GM21381 (cell line): ENCODE measurements at regions not wholly inside any gene's neighbourhood (a gene's known extent, or its start where the extent isn't known, plus 50 kb on each side); places are given as distances from the start of the nearest gene placed in this dataset.

Source experiments
- ATAC-seq: cut with Tn5 transposase; IDR thresholded peaks from one replicate; pipeline ENCODE4 v1.9.1; 2021; ENCODE audit warnings: mild to moderate bottlenecking, moderate library complexity; ENCODE audit not compliant: unreplicated experiment

GRCh38 chr17:73878923-73879322 is 234.7 kb upstream of the SDK2 start:
- ATAC-seq = no peak

GRCh38 chr17:73879987-73880386 is 235.7 kb upstream of the SDK2 start:
- ATAC-seq = no peak

- no peak for ATAC-seq
Observed at GRCh38 chr17:73882590-73882989, 238.3 kb upstream of the SDK2 start.

DNA sequence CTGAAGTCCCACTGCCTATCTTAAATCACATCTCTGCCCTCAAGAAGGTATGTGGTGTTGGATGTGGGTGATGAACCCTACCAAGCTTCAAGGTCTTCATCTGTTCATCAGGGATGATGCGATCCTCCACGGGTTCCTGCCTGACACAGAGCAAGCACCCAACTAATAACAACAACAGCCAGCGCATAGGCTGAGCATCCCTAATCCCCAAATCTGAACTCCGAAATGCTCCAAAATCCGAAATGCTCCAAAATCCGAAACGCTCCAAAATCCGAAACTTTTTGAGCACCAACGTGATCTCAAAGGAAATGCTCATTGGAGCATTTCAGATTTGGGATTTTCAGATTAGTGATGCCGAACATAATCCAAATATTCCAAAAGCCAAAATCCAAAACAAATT is 238.9 kb upstream of the SDK2 start:
- no peak for ATAC-seq

- no peak for ATAC-seq
Observed at GRCh38 chr17:73887739-73888138, 243.5 kb upstream of the SDK2 start.

- no peak for ATAC-seq
Observed at GRCh38 chr17:73888862-73889261, 244.6 kb upstream of the SDK2 start.

- no peak for ATAC-seq
Observed at GRCh38 chr17:73889439-73889838, 245.2 kb upstream of the SDK2 start.

DNA sequence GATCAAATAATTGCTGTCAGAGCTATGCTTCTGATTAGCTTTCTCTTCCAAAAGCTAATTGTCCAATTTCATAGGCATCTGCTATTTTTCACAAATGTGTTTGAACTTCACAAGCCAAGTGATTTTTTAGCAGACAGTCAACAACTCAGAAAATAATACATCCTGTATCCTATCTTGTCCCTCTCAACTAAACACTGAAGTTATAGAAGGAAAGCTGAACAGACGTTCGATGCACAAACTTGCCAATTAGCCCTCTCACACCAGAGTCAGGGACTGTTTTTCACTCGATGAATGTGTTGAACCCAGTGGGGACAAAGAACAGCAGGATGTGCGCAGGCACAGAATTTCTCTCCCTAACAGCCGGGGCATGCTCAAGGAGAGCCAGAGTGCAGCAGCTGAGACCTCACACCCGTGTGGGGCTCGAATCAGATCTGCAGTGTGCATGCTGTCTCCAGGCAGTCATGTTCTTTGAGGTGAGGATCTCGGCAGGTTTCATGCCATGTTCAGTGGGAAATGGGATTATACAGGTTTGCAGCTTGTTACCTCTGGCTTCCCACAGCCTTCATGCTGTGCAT is 246.7 kb upstream of the SDK2 start:
- ATAC-seq = no peak

GRCh38 chr17:73895157-73895556 is 250.9 kb upstream of the SDK2 start:
- no peak for ATAC-seq

DNA sequence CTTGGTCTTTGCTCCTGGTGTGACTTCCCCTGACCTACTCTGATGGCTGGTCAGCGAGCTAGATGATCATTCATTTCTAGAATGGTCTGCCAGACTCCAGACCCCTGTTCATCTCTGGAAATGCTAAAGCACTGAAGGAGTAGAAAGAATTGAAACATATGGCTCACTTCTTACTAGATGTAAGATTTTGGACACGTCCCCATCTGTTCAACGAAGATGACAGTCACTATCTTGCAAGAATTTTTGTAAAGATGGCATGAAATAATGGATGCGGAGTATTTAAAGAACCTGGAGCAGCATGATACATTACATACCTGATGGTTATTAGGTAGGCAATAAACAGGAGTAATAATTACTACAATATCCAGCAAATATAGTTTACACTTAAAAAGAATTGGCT is 252.7 kb upstream of the SDK2 start:
- no peak for ATAC-seq

DNA sequence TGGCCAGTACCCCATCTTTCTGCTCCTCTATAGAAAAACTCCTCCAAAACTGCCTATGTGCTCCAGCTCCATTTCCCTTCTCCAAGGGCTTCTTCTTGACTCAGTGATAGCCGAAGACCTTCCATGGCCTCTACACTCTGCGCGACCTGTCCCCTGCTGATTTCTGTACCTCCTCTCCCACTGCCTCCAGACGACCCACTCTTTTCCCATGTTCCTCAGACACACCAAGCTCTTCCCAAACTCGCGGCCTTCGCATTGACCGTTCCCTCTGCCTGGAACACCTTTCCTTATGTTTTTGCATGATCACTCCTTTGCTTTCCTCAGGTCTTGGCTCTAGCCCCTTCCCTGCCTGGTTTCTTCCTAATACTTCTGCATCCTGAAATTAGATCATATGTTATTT is 255.6 kb upstream of the SDK2 start:
- no peak for ATAC-seq

DNA sequence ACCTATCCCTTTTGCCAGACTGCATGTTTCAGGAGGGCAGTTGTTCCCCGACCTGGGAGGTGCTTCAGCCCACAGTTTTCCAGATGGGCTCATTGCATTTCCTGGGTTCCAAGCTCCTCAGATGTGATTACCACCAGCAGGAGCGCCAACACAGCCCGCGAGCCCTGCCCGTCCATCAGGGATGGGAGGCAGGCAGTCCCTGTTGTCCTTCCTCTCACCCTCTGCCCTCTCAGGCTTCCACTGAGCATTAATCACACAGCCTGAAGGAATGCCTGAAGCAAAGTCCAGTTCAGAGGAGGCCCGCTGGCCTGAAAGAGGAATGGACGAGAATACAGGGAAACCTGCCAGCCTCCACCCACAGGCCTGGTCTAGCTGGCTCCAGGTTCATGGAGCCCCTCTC is 256.3 kb upstream of the SDK2 start:
- no peak for ATAC-seq

DNA sequence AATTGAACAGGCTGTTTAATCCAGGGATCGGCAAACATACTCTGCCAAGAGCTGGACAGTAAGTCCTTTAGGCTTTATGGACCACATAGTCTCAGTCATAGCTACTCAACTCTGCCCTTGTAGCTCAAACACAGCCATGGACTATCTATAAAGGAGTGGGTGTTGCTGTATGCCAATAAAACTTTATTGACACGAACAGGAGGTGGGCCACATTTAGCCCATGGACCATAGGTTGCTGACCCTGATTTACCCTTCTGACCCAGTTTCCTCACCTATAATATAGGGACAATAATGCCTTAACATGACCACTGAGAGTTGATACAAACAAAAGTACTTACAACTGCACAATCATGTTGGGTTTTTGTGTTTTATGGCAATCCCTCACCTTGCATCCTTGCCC is 257.0 kb upstream of the SDK2 start:
- ATAC-seq = no peak

- ATAC-seq = no peak
Observed at GRCh38 chr17:73901661-73902415, 257.6 kb upstream of the SDK2 start.

DNA sequence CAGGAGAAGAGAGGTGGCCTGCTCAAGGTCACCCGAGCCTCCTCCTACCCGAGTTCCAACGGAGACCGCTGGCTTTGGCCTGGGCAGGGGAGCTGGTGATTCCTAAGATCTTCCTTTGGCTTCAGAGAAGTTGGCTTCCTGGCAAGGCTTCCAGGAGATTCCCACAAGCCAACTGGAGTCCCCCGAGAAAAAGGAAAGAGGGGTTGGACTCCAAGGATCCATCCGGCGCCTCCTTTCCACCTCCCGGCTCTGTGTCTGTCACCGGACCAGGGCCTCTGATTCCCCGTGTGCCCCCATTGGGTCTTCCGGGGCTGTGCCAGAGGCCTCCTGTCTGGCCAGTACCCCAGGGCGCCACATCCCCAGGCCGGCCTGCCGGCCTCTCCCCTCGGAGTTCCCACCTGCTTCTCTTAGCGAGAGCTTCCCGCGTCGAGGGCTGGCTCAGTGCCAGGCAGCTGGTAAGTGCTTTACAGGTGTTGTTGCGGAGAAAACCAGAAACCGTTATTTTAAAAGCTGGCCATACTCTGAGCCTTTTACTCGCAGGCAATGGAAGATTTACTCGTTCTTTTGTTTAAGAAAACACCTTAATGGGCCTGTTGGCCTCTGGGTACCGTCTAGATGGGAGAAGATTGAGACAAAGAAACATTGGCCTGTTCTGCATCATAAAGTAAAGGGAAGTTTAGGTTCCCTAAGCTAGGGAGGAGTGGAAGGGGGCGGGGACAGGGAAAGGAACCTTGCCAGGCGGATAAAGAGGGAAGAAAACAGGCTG is 258.4 kb upstream of the SDK2 start:
- no peak for ATAC-seq

- ATAC-seq = no peak
Observed at GRCh38 chr17:73906896-73907870, 262.9 kb upstream of the SDK2 start.

DNA sequence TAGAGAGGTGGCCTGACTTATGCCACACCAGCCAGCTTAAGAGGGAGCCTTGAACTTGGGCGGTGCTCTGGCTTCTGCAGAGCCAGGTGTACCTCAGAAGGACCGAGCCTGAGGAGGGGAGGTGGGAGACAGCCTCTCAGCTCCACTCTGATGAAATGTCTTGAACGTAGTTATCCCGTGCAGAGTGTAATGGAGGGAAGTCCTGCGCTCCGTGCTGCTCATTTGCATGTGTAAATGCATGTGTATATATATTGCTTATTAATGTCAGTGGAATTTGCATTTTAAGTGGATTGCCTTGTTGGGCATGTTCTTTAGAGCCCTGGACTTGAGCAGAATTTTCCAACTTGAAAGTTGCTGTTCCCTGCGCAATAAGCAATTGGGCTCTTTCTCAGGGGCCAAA is 264.9 kb upstream of the SDK2 start:
- ATAC-seq = no peak

- no peak for ATAC-seq
Observed at GRCh38 chr17:73910206-73910605, 266.0 kb upstream of the SDK2 start.

DNA sequence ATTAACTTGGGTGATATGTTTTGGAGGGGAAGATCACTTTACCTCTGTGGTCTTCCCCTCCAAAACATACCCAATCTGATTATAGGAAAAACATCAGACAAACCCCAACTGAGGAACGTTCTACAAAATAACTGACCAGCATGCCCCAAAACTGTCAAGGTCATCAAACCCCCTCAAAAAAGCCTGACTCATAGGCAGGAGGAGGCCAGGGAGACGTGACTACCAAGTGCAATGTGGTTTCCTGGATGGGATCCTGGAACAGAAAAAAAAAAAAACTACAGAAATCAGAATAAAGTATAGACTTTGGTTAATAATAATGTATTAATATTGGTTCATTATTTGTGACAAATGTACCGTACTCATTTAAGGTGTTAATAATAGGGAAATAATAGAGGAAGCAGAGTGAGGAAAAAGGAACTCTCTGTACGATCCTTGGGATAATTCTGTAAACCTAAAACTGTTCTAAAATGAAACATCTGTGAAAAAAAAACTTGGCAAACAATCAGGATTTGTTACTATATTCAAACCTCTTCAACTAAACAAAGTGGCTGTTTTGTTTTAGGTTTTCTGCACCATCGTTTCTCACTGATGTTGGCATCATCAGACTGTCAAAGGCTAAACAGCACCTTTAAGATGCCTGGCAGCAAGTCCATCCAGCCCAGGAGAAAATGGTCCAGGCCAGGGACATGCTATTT is 266.7 kb upstream of the SDK2 start:
- ATAC-seq = no peak

GRCh38 chr17:73911726-73912372 is 267.6 kb upstream of the SDK2 start:
- ATAC-seq = no peak
